Left lung (tissue), 4 donors: ENCODE measurements at regions not wholly inside any gene's neighbourhood (a gene's known extent, or its start where the extent isn't known, plus 50 kb on each side); places are given as distances from the start of the nearest gene placed in this dataset.
A peak's percentile ranks its signal among the peaks of the same experiment; 100 is the strongest.

ENCODE experiments used
- ATAC-seq: fragments of 200-7000 bp; cut with Tn5 transposase; one replicate; pipeline ENCODE4 v1.9.1; 2020; ENCODE audit warnings: moderate library complexity
- DNase-seq, 4 donors: peaks; one replicate each; pipeline ENCODE4 v3.0.0-alpha.2; 2013 to 2020
- H3K27ac ChIP-seq, 2 donors: fragments of 200-600 bp; sonication (generic) in 1 of 2; one replicate each; pipeline versions ENCODE4 v1.5.0 to v1.8.0; 2020 to 2021
- H3K27me3 ChIP-seq, 2 donors: fragments of 200-600 bp; sonication (generic) in 1 of 2; one replicate each; pipeline versions ENCODE4 v1.5.0 to v1.8.0; 2020 to 2021
- H3K36me3 ChIP-seq, 2 donors: fragments of 200-600 bp; sonication (generic) in 1 of 2; one replicate each; pipeline versions ENCODE4 v1.5.0 to v1.8.0; 2020 to 2021
- H3K4me1 ChIP-seq, 2 donors: fragments of 200-600 bp; one replicate each; pipeline ENCODE4 v1.8.0; 2021
- H3K4me3 ChIP-seq, 2 donors: fragments of 200-600 bp; sonication (generic) in 1 of 2; one replicate each; pipeline versions ENCODE4 v1.5.0 to v1.8.0; 2020 to 2021; ENCODE audit warnings: mild to moderate bottlenecking in 1 of 2
- H3K9me3 ChIP-seq, 2 donors: fragments of 200-600 bp; sonication (generic) in 1 of 2; one replicate each; pipeline versions ENCODE4 v1.5.0 to v1.8.0; 2020 to 2021
- CTCF ChIP-seq, 2 donors: fragments of 200-600 bp; sonication (generic) in 1 of 2; IDR thresholded peaks; one replicate each; pipeline versions ENCODE4 v1.5.0 to v1.8.0; 2021; ENCODE audit warnings: antibody characterized with exemption in 2 of 2
- intact Hi-C, 2 donors: fragments of 100-400 bp; cut with DNase I; formaldehyde crosslinking; loops; one replicate each; pipeline versions ENCODE4 v1.11.2 to v1.14.2; 2022
- donor health status: DM: no; HTN: yes; CAD: no.
- donor health status: DM: no; HTN: no; CAD: no.

DNA sequence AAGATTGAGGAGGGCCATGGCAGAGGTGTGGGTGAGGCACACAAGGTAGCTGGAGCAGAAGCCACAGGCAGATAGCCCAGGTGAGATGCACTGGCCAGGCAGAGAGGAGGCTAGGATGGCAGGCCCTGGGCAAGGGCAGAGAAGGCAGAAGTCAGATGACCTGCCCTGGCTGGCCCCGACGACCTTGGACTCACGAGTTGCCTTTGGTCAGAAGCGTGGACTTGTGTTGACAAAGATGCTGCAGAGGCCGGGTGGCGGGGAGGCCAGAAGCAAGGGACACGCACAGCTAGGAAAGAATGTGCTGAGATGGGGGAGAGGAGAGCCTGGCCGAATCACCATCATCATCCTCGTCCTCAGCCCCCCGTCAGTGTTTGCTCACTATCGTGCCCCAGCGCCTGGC is 123.7 kb downstream of the RBFOX3 start:
- Histone ChIP-seq H3K36me3 (no peaks in the 10 kb centered on the region), H3K27ac (no peak overlapping the region), H3K27me3 (peaks cover 10 to 54% of the 10 kb centered on the region in 2 donors), H3K4me1 (no peaks in the 10 kb centered on the region), H3K4me3 (no peak overlapping the region), H3K9me3 (no peaks in the 10 kb centered on the region)
- peak in 1 of 4 donors; percentile 69 for DNase-seq
- ATAC-seq = no peak
- intact Hi-C loops = no loop called here
- no peak for TF ChIP-seq CTCF (IDR thresholded peaks at IDR 0.05)

GRCh38 chr17:79485991-79486390 is 124.9 kb downstream of the RBFOX3 start:
- peaks cover 10 to 66% of the 10 kb centered on the region in 2 donors for H3K27me3 ChIP-seq
- H3K36me3 ChIP-seq = no peaks in the 10 kb centered on the region
- no peaks in the 10 kb centered on the region for H3K4me1 ChIP-seq
- no peak overlapping the region for H3K4me3 ChIP-seq
- ATAC-seq (no peak), DNase-seq (peak in 1 of 4 donors; percentile 48)
- no peak for TF ChIP-seq CTCF (IDR thresholded peaks at IDR 0.05)
- H3K9me3 ChIP-seq = no peaks in the 10 kb centered on the region
- intact Hi-C loops = no loop called here
- no peak overlapping the region for H3K27ac ChIP-seq

- Histone ChIP-seq H3K27me3 (peaks cover 10 to 71% of the 10 kb centered on the region in 2 donors), H3K4me1 (no peaks in the 10 kb centered on the region), H3K9me3 (no peaks in the 10 kb centered on the region), H3K27ac (no peak overlapping the region), H3K36me3 (no peaks in the 10 kb centered on the region), H3K4me3 (no peak overlapping the region)
- intact Hi-C loops = no loop called here
- TF ChIP-seq CTCF (IDR thresholded peaks at IDR 0.05) = no peak
- ATAC-seq (no peak), DNase-seq (peak in 1 of 4 donors; percentile 55)
These were observed 125.3 kb downstream of the RBFOX3 start for GRCh38 chr17:79485419-79485985.

DNA sequence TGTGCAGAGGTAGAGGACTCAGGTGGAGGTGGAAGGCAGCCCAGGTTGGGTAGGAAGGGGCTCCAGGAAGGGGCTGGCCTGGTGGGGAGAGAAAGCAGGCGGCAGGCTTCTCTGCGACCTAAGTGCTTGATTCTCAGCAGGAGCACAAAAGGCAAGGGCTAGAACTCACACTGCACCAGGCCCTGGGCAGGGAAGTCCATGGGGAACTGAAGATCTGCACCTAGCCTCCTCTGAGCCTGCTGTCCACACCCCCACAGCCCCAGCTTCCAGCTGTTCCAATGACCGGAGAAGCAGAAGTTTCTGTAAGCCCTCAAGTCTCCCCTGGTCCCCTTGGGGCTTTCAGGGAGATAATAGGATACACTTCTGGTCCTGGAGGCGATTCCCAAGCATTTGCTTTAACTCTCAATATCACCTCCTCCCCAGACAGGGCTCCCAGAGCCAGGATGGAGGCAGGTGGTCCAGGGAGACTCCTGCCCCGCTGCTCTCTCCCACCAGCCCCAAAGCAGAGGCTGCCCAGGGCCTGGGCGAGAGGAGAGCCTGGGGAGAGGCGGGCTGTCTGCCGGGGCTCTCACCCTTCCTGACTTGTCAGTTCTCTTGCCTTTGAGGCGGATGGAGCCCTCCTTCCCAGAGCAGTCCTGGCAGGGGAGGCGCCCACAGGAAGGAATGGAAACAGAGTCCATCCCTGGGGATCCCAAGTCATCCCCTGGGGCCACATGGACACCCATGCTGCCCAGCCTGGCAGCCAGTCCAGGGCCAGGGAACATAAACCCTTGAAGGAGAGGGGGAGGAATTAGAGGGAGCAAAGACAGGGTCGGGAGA is 126.0 kb downstream of the RBFOX3 start:
- Histone ChIP-seq H3K4me1 (no peaks in the 10 kb centered on the region), H3K27ac (no peak overlapping the region), H3K27me3 (peaks cover 10 to 78% of the 10 kb centered on the region in 2 donors), H3K9me3 (no peaks in the 10 kb centered on the region), H3K36me3 (no peaks in the 10 kb centered on the region), H3K4me3 (no peak overlapping the region)
- DNase-seq (no peak), ATAC-seq (no peak)
- TF ChIP-seq CTCF (IDR thresholded peaks at IDR 0.05) = no peak
- intact Hi-C loops = no loop called here

GRCh38 chr17:79483842-79484241 is 127.0 kb downstream of the RBFOX3 start:
- peaks cover 10 to 86% of the 10 kb centered on the region in 2 donors for H3K27me3 ChIP-seq
- no peaks in the 10 kb centered on the region for H3K36me3 ChIP-seq
- no peak for TF ChIP-seq CTCF (IDR thresholded peaks at IDR 0.05)
- H3K4me1 ChIP-seq = no peaks in the 10 kb centered on the region
- DNase-seq = no peak
- no peak overlapping the region for H3K4me3 ChIP-seq
- ATAC-seq = no peak
- intact Hi-C loops = no loop called here
- no peak overlapping the region for H3K27ac ChIP-seq
- no peaks in the 10 kb centered on the region for H3K9me3 ChIP-seq
